SHP77 treated with DMSO at 0.1 percent for 48 hours (cell line): ENCODE measurements at regions not wholly inside any gene's neighbourhood (a gene's known extent, or its start where the extent isn't known, plus 50 kb on each side); places are given as distances from the start of the nearest gene placed in this dataset.

Experiments used
- DNase-seq: peaks from one replicate; lab custom pipeline; 2025; lab: John Stamatoyannopoulos, UW

DNA sequence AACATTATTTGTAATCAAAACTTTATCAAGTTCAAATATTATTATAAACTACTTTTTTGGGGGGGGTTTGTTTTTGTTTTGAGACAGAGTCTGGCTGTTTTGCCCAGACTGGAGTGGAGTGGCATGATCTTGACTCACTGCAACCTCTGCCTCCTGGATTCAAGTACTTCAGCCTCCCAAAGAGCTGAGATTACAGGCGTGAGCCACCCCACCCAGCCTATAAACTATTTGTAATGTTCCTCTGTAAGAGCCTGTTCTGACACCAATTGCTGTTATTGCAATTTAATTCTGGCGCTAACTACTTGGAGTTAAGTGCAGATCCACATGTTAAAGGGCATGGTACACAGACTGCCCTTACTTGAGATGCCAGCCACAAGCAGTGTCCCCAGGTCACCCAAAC, 478.1 kb upstream of the NRP1 start:
- no peak for DNase-seq

- no peak for DNase-seq
These were observed 476.5 kb upstream of the NRP1 start for GRCh38 chr10:33810986-33811385.

GRCh38 chr10:33809732-33810131, 475.3 kb upstream of the NRP1 start:
- no peak for DNase-seq

DNA sequence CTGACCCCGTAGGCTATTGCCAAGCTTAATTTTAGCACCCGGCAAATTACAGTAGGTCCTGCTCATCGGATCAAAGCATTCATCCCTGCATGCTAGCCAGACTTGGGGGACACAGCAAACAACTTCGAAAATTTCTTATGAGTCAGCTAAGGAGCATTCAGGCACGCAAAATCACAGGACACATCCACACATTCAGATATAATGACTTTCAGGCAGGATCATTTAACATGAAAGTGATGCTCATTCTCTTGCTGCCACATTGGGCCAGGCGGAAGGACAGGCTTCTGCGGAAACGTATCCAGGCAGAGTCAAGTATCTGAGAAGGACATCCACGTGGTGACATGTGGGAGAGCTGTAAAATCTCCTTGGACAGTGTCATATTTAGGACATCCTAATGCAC, 474.0 kb upstream of the NRP1 start:
- no peak for DNase-seq

GRCh38 chr10:33807531-33808359, 473.3 kb upstream of the NRP1 start:
- DNase-seq = no peak

DNA sequence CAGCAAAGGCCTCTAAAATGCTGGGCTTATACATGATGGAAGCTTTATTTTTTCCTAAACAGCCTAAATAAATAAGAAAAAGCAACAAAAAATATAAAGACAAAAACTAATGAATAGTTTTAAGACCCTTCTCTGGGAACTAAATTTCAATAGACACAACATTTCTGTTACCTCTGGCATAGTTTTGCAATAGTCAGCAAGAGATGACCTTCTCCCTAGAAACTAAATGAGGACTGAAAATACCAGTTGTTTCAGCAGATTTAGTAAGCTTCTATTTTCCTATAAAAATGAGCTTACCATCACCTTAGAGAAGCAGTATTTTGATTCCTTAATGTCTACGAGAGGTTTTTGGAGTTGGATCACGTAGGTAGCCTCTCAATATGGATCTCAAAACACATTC, 471.4 kb upstream of the NRP1 start:
- DNase-seq = no peak

- DNase-seq = no peak
These were observed 470.1 kb upstream of the NRP1 start for GRCh38 chr10:33804584-33804983.

GRCh38 chr10:33803248-33803647, 468.8 kb upstream of the NRP1 start:
- no peak for DNase-seq

GRCh38 chr10:33802566-33802965, 468.1 kb upstream of the NRP1 start:
- no peak for DNase-seq

DNA sequence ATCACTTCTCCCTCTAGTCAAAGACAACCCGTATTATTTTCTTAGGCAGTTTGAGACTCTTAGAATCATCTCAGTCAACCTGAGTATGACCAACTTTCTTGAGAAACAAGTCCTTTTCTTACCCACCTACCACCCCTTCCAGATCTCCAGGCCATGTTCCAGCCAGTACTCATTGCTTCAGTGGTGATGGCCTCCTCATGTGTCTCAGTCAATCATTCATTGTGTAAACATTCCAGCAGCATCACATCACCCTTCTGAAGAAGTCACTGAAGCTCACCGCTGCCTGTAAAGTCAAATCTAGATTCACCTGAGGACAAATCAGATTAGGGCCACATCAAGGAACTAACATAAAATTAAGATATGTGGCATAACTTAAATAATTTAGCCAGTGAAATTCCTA, 467.2 kb upstream of the NRP1 start:
- DNase-seq = no peak

DNA sequence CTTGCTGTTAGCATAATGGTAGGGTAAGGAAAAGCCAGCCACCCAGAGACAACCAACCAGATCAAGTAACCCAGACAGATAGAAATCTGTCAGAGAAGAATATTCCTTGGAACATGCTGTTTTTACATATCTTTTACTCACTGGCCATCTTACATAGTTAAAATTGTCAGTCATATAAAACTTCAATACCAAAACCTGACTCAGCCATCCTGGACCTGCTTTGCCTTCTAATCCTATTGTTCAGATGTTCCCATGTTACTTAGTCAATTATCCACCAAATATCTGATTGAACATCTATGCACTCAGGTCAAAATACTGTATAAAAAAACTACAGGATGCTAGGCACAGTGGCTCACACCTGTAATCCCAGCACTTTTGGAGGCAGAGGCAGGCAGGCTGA, 466.5 kb upstream of the NRP1 start:
- DNase-seq = no peak

DNA sequence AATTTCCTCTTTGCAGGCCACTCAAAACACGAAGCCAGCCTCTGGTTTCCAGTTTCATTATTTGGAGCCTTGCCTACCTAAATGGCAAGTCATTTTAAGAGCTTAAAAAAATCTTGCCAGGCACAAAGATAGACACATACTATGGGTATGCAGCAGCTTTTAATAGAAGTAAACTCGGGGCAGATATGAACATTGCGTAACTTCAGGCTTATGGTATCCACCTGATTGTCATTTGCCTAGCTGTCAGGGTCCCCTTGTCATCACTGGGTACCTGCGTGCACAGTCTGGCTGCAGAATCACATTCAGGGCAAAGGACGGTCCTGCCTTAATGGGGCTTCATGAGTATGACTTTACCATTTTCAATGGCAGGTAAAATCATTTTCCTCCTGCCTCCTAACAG, 466.1 kb upstream of the NRP1 start:
- DNase-seq = no peak

- no peak for DNase-seq
These were observed 465.5 kb upstream of the NRP1 start for GRCh38 chr10:33799944-33800323.

- DNase-seq = no peak
These were observed 464.9 kb upstream of the NRP1 start for GRCh38 chr10:33799281-33799943.

- no peak for DNase-seq
These were observed 464.3 kb upstream of the NRP1 start for GRCh38 chr10:33798754-33799153.

GRCh38 chr10:33796680-33797079, 462.2 kb upstream of the NRP1 start:
- no peak for DNase-seq

GRCh38 chr10:33795529-33795928, 461.1 kb upstream of the NRP1 start:
- DNase-seq = no peak

DNA sequence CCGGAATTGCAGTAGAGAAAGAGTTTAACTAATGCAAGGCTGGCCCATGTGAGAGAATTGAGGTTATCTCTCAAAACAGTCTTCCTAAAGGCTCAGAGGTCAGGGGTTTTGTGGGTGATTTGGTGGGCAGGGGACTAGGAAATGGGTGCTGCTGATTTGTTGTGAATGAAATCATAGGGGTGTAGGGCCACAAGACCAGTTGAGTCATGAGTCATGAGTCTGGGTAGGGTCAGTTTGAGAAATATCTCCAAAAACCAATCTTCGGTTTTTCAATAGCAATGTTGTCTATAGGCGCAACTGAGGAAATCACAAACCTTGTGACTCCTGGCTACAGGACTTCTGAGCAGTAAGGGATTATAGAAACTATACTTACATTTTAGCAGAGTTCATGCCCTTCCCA, 460.0 kb upstream of the NRP1 start:
- DNase-seq = no peak

DNA sequence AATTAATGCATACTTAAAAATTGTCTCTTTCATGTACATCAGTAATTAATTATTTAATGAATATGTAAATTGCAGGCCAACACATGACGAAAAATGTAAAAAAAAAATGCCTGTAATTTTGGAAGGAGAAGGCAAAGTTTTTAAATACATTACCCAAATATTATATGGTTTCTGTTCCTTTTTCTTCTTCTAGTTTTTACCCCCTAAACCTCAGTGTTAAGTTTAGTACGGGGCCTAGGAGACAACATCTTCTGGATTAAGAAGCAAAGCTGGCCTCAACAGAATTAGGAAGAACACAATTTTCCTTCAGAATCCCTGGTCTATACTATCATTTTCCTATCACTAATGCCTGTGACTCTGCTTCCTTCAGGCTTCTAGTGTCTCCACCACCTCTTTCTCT, 459.3 kb upstream of the NRP1 start:
- no peak for DNase-seq

DNA sequence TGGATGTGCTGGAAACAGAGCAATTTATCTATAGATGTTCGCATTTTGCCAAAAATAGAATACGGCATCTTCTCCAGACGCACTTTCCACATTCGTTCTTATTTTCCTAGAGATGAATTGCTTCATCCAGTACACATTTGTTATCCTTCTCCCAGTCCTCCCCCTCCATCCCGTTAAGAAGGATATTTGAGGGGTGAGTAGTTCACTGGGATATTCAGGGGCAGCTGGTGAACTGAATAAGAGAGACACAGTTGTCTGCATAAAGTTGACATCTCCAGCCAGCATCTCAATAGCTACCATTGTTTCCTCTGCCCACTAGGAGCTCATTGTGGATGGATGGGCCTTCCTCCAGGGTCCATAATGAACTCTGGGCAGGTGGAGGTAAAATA, 456.8 kb upstream of the NRP1 start:
- DNase-seq = no peak

DNA sequence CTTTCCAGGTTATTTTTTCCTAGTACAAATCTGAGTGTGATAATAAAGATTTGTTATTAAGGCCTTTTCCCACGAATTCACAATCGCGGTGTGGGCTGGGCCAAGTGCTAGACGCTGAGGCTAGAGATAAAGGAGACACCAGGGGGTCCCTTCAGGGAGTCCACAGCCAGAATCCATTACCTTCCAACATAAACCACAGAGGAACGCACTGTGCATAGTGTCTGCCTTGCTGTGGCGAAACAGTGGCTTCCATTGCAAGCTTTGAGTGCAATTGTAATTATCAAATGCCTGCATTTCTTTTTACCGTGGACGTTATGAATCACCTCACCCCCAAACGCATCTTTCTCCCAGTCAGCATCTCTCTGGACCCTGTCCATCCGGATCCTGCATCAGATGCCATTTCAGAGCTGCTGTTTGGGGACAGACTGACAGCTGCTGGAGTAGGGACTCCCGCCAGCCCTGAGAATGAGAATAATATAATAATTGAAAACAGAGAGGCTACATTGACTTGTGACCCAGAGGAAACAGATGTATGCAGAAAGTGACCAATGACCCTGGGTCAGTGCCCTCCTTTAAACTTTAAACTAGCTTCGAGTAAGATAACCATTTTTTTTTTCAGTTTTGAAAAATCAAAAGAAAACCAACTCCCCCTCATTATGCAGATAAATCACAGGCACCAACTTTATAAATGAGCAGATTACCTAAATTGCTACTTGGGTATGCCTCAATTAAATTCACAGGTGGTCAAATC, 456.2 kb upstream of the NRP1 start:
- no peak for DNase-seq

DNA sequence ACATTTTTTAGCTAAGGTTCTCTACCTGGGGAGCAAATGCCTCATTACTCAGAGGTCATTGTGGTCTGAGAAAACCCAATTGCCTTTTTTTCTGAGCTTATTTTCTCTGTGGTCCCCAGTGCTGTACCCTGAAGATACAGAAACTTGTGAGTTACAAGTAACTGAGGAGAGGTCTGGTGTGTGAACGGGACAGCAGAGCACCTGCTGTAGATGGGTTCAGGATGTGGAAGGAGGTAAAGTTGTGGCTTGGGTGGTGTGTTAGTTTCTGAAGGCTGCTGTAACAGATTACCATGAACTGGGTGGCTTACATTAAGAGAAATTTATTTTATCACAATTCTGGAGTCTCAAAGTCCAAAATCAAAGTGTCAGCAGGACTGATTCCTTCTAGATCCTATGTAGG, 449.1 kb upstream of the NRP1 start:
- DNase-seq = no peak

DNA sequence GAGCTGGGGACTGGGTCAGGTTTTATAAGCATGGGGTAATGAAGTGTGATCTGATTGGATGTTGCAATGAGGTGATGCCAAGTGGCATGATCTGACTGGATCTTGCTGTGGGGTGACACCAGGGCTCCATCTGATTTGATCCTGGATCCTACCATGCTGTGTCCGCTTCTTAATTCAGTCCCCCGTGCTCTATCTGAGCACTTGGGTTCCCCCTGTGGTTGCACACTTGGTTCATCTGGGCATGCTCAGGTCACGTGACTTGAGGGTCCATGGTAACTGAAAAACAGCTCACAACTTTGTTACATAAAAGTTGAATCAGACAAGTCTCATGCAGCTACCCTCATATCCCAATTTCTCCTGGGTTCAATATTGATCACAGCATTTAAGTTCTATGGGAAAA, 448.6 kb upstream of the NRP1 start:
- no peak for DNase-seq
